GM19043 (cell line): ENCODE measurements at regions not wholly inside any gene's neighbourhood (a gene's known extent, or its start where the extent isn't known, plus 50 kb on each side); places are given as distances from the start of the nearest gene placed in this dataset.

Source experiments
- ATAC-seq: cut with Tn5 transposase; IDR thresholded peaks from one replicate; pipeline ENCODE4 v1.9.1; 2021; ENCODE audit warnings: low read depth; ENCODE audit not compliant: unreplicated experiment

- ATAC-seq = no peak
Measured at GRCh38 chr11:26268980-26269660, 62.8 kb upstream of the ANO3 start.

GRCh38 chr11:26271666-26272065 lies 60.3 kb upstream of the ANO3 start:
- ATAC-seq = no peak

- ATAC-seq = peak; percentile 85
Measured at GRCh38 chr11:26276798-26277424, 55.0 kb upstream of the ANO3 start.

- no peak for ATAC-seq
Measured at GRCh38 chr11:26278354-26278753, 53.6 kb upstream of the ANO3 start.
